ENCODE measurements at regions not wholly inside any gene's neighbourhood (a gene's known extent, or its start where the extent isn't known, plus 50 kb on each side); places are given as distances from the start of the nearest gene placed in this dataset.

GRCh38 chr14:97218691-97219430, 421.7 kb downstream of the VRK1 start:
- TF ChIP-seq CTCF (IDR thresholded peaks at IDR 0.05; ENCODE audit: insufficient read depth, low read depth, low read length) (no peak), EZH2 (IDR thresholded peaks at IDR 0.05; ENCODE audit: insufficient read depth, low read length) (peak; percentile 64)

Measured in astrocyte (in vitro differentiated cells and primary cell).